ENCODE measurements at regions not wholly inside any gene's neighbourhood (a gene's known extent, or its start where the extent isn't known, plus 50 kb on each side); places are given as distances from the start of the nearest gene placed in this dataset.
"Not testable (repeated sequence)": the region's sequence is repeated elsewhere in the genome, so short reads cannot be mapped to it uniquely, and the experiment has no call there.

DNA sequence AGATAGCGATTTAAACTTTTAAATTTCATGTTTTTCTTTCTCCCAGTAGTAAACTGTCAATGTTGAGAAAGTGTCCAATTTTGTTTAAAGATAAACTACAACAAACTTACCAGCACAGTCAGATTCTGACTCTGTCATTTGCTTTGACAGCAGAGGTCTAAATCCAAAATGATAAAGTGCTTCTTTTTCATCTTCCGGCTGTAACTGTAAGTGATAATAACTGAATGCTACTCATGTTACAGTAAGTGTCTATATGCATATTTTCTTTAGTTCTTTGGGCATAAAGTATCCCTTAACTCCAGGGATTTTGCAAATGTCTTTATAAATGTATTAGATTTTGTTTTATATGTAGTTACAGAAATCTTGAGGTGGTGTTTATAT is 610.4 kb downstream of the RFPL4B start:
- no peak for DNase-seq (ENCODE audit: low read depth)
- H3K4me3 ChIP-seq (ENCODE audit: low read depth, low read length), result no peak overlapping the region
- TF ChIP-seq, protein P1, sequence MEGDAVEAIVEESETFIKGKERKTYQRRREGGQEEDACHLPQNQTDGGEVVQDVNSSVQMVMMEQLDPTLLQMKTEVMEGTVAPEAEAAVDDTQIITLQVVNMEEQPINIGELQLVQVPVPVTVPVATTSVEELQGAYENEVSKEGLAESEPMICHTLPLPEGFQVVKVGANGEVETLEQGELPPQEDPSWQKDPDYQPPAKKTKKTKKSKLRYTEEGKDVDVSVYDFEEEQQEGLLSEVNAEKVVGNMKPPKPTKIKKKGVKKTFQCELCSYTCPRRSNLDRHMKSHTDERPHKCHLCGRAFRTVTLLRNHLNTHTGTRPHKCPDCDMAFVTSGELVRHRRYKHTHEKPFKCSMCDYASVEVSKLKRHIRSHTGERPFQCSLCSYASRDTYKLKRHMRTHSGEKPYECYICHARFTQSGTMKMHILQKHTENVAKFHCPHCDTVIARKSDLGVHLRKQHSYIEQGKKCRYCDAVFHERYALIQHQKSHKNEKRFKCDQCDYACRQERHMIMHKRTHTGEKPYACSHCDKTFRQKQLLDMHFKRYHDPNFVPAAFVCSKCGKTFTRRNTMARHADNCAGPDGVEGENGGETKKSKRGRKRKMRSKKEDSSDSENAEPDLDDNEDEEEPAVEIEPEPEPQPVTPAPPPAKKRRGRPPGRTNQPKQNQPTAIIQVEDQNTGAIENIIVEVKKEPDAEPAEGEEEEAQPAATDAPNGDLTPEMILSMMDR (IDR thresholded peaks at IDR 0.05; ENCODE audit: insufficient read depth, low read depth, low read length), result no peak

DNA sequence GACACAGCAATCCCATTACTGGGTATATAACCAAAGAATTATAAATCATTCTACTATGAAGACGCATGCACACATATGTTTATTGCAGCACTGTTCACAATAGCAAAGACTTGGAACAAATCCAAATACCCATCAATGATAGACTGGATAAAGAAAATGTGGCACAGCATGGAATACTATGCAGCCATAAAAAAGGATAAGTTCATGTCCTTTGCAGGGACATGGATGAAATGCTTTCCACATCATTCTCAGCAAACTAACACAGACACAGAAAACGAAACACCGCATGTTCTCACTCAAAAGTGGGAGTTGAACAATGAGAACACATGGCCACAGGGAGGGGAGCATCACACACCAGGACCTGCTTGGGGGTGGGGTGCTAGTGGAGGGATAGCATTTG is 613.0 kb downstream of the RFPL4B start:
- H3K4me3 ChIP-seq (ENCODE audit: low read depth, low read length), result not testable (repeated sequence)

DNA sequence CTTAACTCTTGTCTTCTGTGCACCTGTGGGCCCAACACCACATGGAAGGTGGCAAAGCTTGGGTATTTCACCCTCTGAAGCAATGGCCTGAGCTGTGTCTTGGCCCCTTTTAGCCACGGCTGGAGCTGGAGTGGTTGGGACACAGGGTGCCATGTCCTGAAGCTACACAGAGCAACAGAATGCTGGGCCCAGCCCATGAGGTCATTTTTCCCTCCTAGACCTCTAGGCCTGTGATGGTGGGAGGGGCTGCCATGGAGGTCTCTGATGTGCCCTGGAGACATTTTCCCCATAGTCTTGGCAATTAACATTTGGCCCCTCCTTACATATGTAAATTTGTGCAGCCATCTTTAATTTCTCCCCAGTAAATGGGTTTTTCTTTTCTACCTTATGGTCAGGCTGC is 620.8 kb downstream of the RFPL4B start:
- H3K4me3 ChIP-seq (ENCODE audit: low read depth, low read length), result no peak overlapping the region
- TF ChIP-seq, protein P1 (IDR thresholded peaks at IDR 0.05; ENCODE audit: insufficient read depth, low read depth, low read length), result no peak
- DNase-seq (ENCODE audit: low read depth), result no peak

More for the DNA sequence above, 613.0 kb downstream of the RFPL4B start:
- not testable (repeated sequence) for DNase-seq (ENCODE audit: low read depth)

DNA sequence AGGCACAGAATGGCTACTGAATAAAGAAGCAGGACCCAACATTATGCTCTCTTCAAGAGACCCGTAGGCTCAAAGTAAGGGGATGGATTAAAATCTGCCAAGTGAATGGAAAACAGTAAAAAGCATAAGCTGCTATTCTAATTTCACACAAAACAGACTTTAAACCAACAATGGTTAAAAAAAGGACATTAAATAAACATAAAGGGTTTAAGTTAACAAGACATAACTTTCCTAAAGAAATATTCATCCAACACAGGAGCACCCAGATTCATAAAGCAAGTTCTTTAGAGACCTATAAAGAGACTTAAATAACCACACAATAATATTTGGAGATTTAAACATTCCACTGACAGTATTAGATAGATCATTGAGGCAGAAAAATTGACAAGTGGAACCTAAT is 624.5 kb downstream of the RFPL4B start:
- no peak for DNase-seq (ENCODE audit: low read depth)
- no peak overlapping the region for H3K4me3 ChIP-seq (ENCODE audit: low read depth, low read length)
- TF ChIP-seq, protein P1 (IDR thresholded peaks at IDR 0.05; ENCODE audit: insufficient read depth, low read depth, low read length), result no peak

DNA sequence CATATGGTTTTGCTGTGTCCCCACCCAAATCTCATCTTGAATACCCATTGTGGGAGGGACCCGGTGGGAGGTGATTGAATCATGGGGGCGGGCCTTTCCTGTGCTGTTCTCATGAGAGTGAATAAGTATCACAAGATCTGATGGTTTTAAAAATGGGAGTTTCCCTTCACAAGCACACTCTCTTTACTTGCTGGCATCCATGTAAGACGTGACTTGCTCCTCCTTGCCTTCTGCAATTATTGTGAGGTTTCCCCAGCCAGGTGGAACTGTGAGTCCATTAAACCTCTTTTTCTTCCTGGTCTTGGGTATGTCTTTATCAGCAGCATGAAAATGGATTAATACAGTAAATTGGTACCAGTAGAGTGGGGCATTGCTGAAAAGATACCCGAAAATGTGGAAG is 627.8 kb downstream of the RFPL4B start:
- DNase-seq (ENCODE audit: low read depth); H3K4me3 ChIP-seq (ENCODE audit: low read depth, low read length): not testable (repeated sequence)

DNA sequence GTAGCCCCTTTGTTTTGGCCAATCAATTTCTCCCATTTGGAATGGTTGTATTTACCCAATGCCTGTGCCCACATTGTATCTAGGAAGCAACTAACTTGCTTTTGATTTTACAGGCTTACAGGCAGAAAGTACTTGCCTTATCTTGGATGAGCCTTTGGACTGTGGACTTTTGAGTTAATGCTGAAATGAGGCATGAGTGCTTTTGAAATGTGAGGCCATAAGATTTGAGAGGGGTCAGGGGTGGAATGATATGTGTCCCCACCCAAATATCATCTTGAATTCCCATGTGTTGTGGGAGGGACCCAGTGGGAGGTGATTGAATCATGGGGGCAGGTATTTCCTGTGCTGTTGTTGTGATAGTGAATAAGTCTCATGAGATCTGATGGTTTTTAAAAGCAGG is 629.4 kb downstream of the RFPL4B start:
- not testable (repeated sequence) for H3K4me3 ChIP-seq (ENCODE audit: low read depth, low read length); DNase-seq (ENCODE audit: low read depth)

DNA sequence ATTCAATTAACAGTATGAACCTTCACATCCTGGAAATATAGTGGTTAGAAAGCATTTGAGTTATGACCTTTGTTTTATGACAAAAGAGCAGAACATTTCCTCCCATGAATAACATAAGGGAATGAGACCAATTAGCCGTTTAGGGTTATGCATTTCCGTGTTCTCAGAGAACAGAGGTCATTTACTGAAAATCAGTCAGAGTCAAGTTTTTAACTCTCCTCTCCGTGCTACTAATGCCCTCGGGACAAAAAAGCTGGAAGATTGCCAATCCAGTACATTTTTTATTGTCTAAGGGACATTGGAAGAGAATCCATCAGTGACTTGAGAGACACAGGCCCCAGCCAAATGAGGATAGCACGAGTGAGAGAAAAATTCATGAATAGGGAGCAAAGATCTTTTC is 632.7 kb downstream of the RFPL4B start:
- H3K4me3 ChIP-seq (ENCODE audit: low read depth, low read length), result no peak overlapping the region
- peak; percentile 52 for DNase-seq (ENCODE audit: low read depth)
- TF ChIP-seq, protein P1 (IDR thresholded peaks at IDR 0.05; ENCODE audit: insufficient read depth, low read depth, low read length), result no peak

DNA sequence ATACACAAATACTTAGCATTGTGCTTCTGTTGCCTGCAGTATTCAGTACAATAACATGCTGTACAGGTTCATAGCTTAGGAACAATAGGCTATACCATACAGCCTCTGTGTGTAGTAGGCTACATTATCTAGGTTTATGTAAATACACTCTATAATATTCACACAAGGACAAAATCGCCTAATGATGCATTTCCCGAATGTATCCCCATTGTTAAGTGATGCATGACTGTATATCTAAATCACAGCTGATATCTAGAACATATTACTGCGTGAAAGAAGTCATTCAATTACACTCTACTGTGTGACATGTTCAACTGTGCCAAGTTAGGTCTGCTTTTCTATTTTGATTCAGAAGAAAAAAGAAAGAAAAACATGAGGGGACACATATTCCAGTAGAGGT is 633.5 kb downstream of the RFPL4B start:
- no peak overlapping the region for H3K4me3 ChIP-seq (ENCODE audit: low read depth, low read length)
- no peak for DNase-seq (ENCODE audit: low read depth)
- TF ChIP-seq, protein P1 (IDR thresholded peaks at IDR 0.05; ENCODE audit: insufficient read depth, low read depth, low read length), result no peak

DNA sequence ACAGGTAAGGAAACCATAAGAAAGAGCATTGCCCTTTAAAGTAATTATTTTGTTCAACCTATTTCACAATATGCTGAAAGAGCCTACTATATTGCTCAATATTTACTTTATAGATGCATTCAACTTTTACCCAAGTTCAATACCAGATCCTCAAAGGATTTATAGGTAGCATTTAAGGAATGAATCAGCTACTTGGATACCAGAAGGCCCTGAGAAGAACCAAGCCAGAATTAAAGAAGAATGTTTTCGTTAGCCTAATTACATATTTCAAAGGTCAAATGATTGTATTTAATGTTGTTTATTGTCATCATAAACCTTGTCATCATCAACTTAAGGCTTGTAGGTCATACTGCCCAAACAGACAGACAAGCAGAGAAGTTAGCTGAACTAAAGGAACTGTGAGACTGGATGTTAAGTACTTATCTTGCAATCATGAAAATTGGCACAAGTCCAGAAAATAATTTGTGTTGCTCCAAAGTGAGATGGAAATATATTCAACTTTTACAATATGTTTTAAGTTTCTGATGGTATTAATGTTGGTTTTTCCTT is 636.7 kb downstream of the RFPL4B start:
- DNase-seq (ENCODE audit: low read depth), result peak; percentile 87
- no peak overlapping the region for H3K4me3 ChIP-seq (ENCODE audit: low read depth, low read length)
- TF ChIP-seq, protein P1 (IDR thresholded peaks at IDR 0.05; ENCODE audit: insufficient read depth, low read depth, low read length), result no peak

Measured in fibroblast of villous mesenchyme (primary cell).